Kidney (tissue), 13 donors: ENCODE measurements at regions not wholly inside any gene's neighbourhood (a gene's known extent, or its start where the extent isn't known, plus 50 kb on each side); places are given as distances from the start of the nearest gene placed in this dataset.

Experiments
- DNase-seq, 5 donors: peaks; one replicate each; pipeline ENCODE4 v3.0.0-alpha.2; 2013 to 2020
- FAIRE-seq: peaks from 2 replicates; lab custom pipeline; 2012; peaks lifted over from hg19 to GRCh38; lab: Jason Lieb, UNC
- H3K27ac ChIP-seq, 2 donors: one replicate each; pipeline ENCODE4 v1.7.0; 2013; ENCODE audit warnings: low read depth in 2 of 2, low read length in 2 of 2, inconsistent platforms in 1 of 2
- H3K27me3 ChIP-seq: one replicate; pipeline ENCODE4 v1.7.1; 2013; ENCODE audit warnings: low read length, inconsistent platforms; ENCODE audit not compliant: control insufficient read depth, insufficient read depth
- H3K36me3 ChIP-seq, 3 donors: one replicate each; pipeline versions ENCODE4 v1.7.0 to v1.7.1; 2013; ENCODE audit warnings: low read length in 3 of 3, control low read depth in 1 of 3, inconsistent platforms in 1 of 3; ENCODE audit not compliant: insufficient read depth in 3 of 3, control insufficient read depth in 2 of 3
- H3K4me1 ChIP-seq, 3 donors: one replicate each; pipeline versions ENCODE4 v1.7.0 to v1.7.1; 2013; ENCODE audit warnings: low read length in 3 of 3, inconsistent platforms in 1 of 3, low read depth in 1 of 3; ENCODE audit not compliant: control insufficient read depth in 2 of 3, insufficient read depth in 2 of 3
- H3K4me3 ChIP-seq, 3 donors: one replicate each; pipeline versions ENCODE4 v1.7.0 to v1.8.1; 2013; ENCODE audit warnings: low read length in 3 of 3, control low read depth in 1 of 3, inconsistent platforms in 1 of 3
- H3K9ac ChIP-seq, 3 donors: one replicate each; pipeline versions ENCODE4 v1.7.0 to v1.7.1; 2013; ENCODE audit warnings: low read length in 3 of 3, control low read depth in 1 of 3, inconsistent platforms in 1 of 3
- H3K9me3 ChIP-seq, 3 donors: one replicate each; pipeline versions ENCODE4 v1.7.0 to v1.7.1; 2013; ENCODE audit warnings: low read length in 3 of 3, control low read depth in 1 of 3, inconsistent platforms in 1 of 3; ENCODE audit not compliant: control insufficient read depth in 2 of 3, insufficient read depth in 1 of 3
- CTCF ChIP-seq: IDR thresholded peaks from 3 replicates; pipeline ENCODE4 v1.5.1; 2012; ENCODE audit warnings: mild to moderate bottlenecking, moderate library complexity, borderline replicate concordance; ENCODE audit not compliant: insufficient read depth; ENCODE audit errors: extremely low read depth
- intact Hi-C: fragments of 100-400 bp; cut with DNase I; formaldehyde crosslinking; loops from one replicate; pipeline ENCODE4 v1.11.1; 2022
- donor health status: control.
- donor health status: control.
- donor health status: control.
- donor health status: control.
- donor health status: control.
- donor health status: DM: yes; HTN: yes; CAD: no.
- donor health status: Normal renal cell carcinoma (clear cell type).

GRCh38 chr16:47777220-47777619 is 316.1 kb downstream of the PHKB start:
- FAIRE-seq (no peak), DNase-seq (no peak)
- Histone ChIP-seq H3K9ac (no peak overlapping the region), H3K27me3 (no peaks in the 10 kb centered on the region), H3K9me3 (no peaks in the 10 kb centered on the region), H3K36me3 (no peaks in the 10 kb centered on the region), H3K27ac (no peak overlapping the region), H3K4me1 (peaks cover 0 to 3% (median 0%) of the 10 kb centered on the region in 3 donors), H3K4me3 (no peak overlapping the region)
- TF ChIP-seq CTCF = no peak
- intact Hi-C loops = no loop called here

- no peaks in the 10 kb centered on the region for H3K27me3 ChIP-seq
- H3K36me3 ChIP-seq = no peaks in the 10 kb centered on the region
- no peaks in the 10 kb centered on the region for H3K9me3 ChIP-seq
- peaks cover 0 to 3% (median 0%) of the 10 kb centered on the region in 3 donors for H3K4me1 ChIP-seq
- H3K4me3 ChIP-seq = no peak overlapping the region
- no peak overlapping the region for H3K9ac ChIP-seq
- TF ChIP-seq CTCF = no peak
- DNase-seq = no peak
- intact Hi-C loops = no loop called here
- no peak overlapping the region for H3K27ac ChIP-seq
- no peak for FAIRE-seq
These were observed 313.5 kb downstream of the PHKB start for GRCh38 chr16:47774661-47775060.

- Histone ChIP-seq H3K27me3 (no peaks in the 10 kb centered on the region), H3K9ac (no peak overlapping the region), H3K4me1 (no peaks in the 10 kb centered on the region), H3K9me3 (no peaks in the 10 kb centered on the region), H3K36me3 (no peaks in the 10 kb centered on the region), H3K4me3 (no peak overlapping the region), H3K27ac (no peak overlapping the region)
- intact Hi-C loops = no loop called here
- TF ChIP-seq CTCF = no peak
- DNase-seq (no peak), FAIRE-seq (no peak)
These were observed 292.5 kb downstream of the PHKB start for GRCh38 chr16:47753659-47754058.
